ENCODE measurements at regions not wholly inside any gene's neighbourhood (a gene's known extent, or its start where the extent isn't known, plus 50 kb on each side); places are given as distances from the start of the nearest gene placed in this dataset.

DNA sequence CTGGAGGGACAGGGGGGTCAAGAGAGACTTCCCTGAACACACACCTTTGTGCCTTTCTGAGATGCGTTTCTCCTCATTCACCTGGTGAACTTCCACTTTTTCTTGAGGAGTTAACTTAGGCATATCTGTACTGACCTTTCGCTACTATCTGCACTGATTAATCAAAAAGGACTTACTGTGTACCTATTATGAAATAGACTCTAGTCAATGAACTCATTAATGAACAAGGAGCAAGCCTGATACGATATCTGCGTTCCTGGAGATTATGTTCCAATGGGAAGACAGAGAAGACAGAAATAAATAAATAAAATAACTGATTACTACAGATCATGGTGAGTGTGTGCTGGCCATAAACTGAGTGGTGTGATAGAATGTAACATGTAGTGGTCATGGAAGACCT, 157.2 kb upstream of the TBL1XR1 start:
- intact Hi-C loops (cut with DNase I; ENCODE audit: low total_unique reads) = loop anchor here (10.0 kb wide), 1 partner anchor 300 kb away; no protein-coding TSS in a partner anchor
- DNase-seq = no peak
- no peak overlapping the region for H3K4me3 ChIP-seq
- H3K27ac ChIP-seq = no peak overlapping the region
- H3K9me3 ChIP-seq = no peaks in the 10 kb centered on the region
- WGBS, 5 donors = 85 to 100% (median 93%) methylated on average over 4 of the region's 4 CpGs
- H3K27me3 ChIP-seq (replicated peaks in 1 of 7) = no peaks in the 10 kb centered on the region
- H3K4me1 ChIP-seq = peaks cover 27 to 76% (median 54%) of the 10 kb centered on the region in 6 donors
- TF ChIP-seq POLR2AphosphoS5 (IDR thresholded peaks at IDR 0.05) = no peak
- TF ChIP-seq POLR2A (IDR thresholded peaks at IDR 0.05) = no peak
- TF ChIP-seq, protein P1, sequence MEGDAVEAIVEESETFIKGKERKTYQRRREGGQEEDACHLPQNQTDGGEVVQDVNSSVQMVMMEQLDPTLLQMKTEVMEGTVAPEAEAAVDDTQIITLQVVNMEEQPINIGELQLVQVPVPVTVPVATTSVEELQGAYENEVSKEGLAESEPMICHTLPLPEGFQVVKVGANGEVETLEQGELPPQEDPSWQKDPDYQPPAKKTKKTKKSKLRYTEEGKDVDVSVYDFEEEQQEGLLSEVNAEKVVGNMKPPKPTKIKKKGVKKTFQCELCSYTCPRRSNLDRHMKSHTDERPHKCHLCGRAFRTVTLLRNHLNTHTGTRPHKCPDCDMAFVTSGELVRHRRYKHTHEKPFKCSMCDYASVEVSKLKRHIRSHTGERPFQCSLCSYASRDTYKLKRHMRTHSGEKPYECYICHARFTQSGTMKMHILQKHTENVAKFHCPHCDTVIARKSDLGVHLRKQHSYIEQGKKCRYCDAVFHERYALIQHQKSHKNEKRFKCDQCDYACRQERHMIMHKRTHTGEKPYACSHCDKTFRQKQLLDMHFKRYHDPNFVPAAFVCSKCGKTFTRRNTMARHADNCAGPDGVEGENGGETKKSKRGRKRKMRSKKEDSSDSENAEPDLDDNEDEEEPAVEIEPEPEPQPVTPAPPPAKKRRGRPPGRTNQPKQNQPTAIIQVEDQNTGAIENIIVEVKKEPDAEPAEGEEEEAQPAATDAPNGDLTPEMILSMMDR (IDR thresholded peaks at IDR 0.05 in 8 of 11, conservative IDR thresholded peaks at IDR 0.05 in 3 of 11) = no peak
- H3K36me3 ChIP-seq = no peaks in the 10 kb centered on the region

GRCh38 chr3:177356113-177356512, 158.8 kb upstream of the TBL1XR1 start:
- Histone ChIP-seq H3K27me3 (replicated peaks in 1 of 7) (no peaks in the 10 kb centered on the region), H3K36me3 (no peaks in the 10 kb centered on the region), H3K4me1 (peaks cover 32 to 75% (median 59%) of the 10 kb centered on the region in 6 donors), H3K4me3 (no peak overlapping the region), H3K27ac (peak overlapping the region in 5 of 8 donors; percentile 90 to 97 (median 94)), H3K9me3 (no peaks in the 10 kb centered on the region)
- TF ChIP-seq, protein P1 (IDR thresholded peaks at IDR 0.05 in 8 of 11, conservative IDR thresholded peaks at IDR 0.05 in 3 of 11) = no peak
- no peak for TF ChIP-seq POLR2A (IDR thresholded peaks at IDR 0.05)
- no peak for TF ChIP-seq POLR2AphosphoS5 (IDR thresholded peaks at IDR 0.05)
- no peak for DNase-seq
- intact Hi-C loops (cut with DNase I; ENCODE audit: low total_unique reads) = loop anchor here (10.0 kb wide), 1 partner anchor 301 kb away; no protein-coding TSS in a partner anchor
- 92 to 96% (median 95%) methylated on average over 3 of the region's 3 CpGs for WGBS, 5 donors

- TF ChIP-seq, protein P1 (IDR thresholded peaks at IDR 0.05 in 8 of 11, conservative IDR thresholded peaks at IDR 0.05 in 3 of 11) = no peak
- no peak for TF ChIP-seq POLR2A (IDR thresholded peaks at IDR 0.05)
- no peak for TF ChIP-seq POLR2AphosphoS5 (IDR thresholded peaks at IDR 0.05)
- Histone ChIP-seq H3K4me1 (peaks cover 36 to 75% (median 61%) of the 10 kb centered on the region in 6 donors), H3K27ac (peak overlapping the region; percentile 77 to 97 (median 94)), H3K4me3 (no peak overlapping the region), H3K36me3 (no peaks in the 10 kb centered on the region), H3K27me3 (replicated peaks in 1 of 7) (no peaks in the 10 kb centered on the region), H3K9me3 (no peaks in the 10 kb centered on the region)
- no peak for DNase-seq
- intact Hi-C loops (cut with DNase I; ENCODE audit: low total_unique reads) = loop anchor here (10.0 kb wide), 1 partner anchor 302 kb away; no protein-coding TSS in a partner anchor
Observed at GRCh38 chr3:177356952-177357351, 159.7 kb upstream of the TBL1XR1 start.

GRCh38 chr3:177357352-177358090, 160.2 kb upstream of the TBL1XR1 start:
- H3K9me3 ChIP-seq = no peaks in the 10 kb centered on the region
- peaks cover 36 to 75% (median 55%) of the 10 kb centered on the region in 6 donors for H3K4me1 ChIP-seq
- intact Hi-C loops (cut with DNase I; ENCODE audit: low total_unique reads) = loop anchor here (10.0 kb wide), 1 partner anchor 303 kb away; no protein-coding TSS in a partner anchor
- H3K4me3 ChIP-seq = peak overlapping the region in 4 of 8 donors; percentile 5 to 72 (median 19)
- peak in 1 of 3 donors; percentile 55 for TF ChIP-seq POLR2AphosphoS5 (IDR thresholded peaks at IDR 0.05)
- TF ChIP-seq POLR2A (IDR thresholded peaks at IDR 0.05) = no peak
- peak overlapping the region; percentile 77 to 97 (median 94) for H3K27ac ChIP-seq
- DNase-seq = no peak
- WGBS, 5 donors = 21 to 38% (median 31%) methylated on average over 5 of the region's 5 CpGs
- H3K27me3 ChIP-seq (replicated peaks in 1 of 7) = no peaks in the 10 kb centered on the region
- no peaks in the 10 kb centered on the region for H3K36me3 ChIP-seq

Measured in spleen (tissue), 11 donors.